ENCODE measurements at regions not wholly inside any gene's neighbourhood (a gene's known extent, or its start where the extent isn't known, plus 50 kb on each side); places are given as distances from the start of the nearest gene placed in this dataset.

- no peak overlapping the region for H3K27ac ChIP-seq
- no peaks in the 10 kb centered on the region for H3K36me3 ChIP-seq
- no peak for TF ChIP-seq CTCF (IDR thresholded peaks at IDR 0.05)
- DNase-seq (no peak), ATAC-seq (ENCODE audit: low FRiP score in 2 of 2) (no peak)
- H3K4me1 ChIP-seq, result no peaks in the 10 kb centered on the region
- no peaks in the 10 kb centered on the region for H3K9me3 ChIP-seq
- no peak overlapping the region for H3K4me3 ChIP-seq
- WGBS, 2 donors, result 85 to 92% methylated on average over 5 of the region's 5 CpGs
- no peaks in the 10 kb centered on the region for H3K27me3 ChIP-seq
These were observed 109.4 kb downstream of the UCHL5 start for GRCh38 chr1:192949783-192950182.

GRCh38 chr1:192950926-192951325 lies 108.2 kb downstream of the UCHL5 start:
- H3K9me3 ChIP-seq, result no peaks in the 10 kb centered on the region

GRCh38 chr1:192951691-192952460 lies 107.3 kb downstream of the UCHL5 start:
- Histone ChIP-seq H3K4me3 (no peak overlapping the region), H3K36me3 (no peaks in the 10 kb centered on the region), H3K27ac (no peak overlapping the region), H3K9me3 (no peaks in the 10 kb centered on the region), H3K4me1 (no peaks in the 10 kb centered on the region), H3K27me3 (no peaks in the 10 kb centered on the region)
- DNase-seq, result peak in 1 of 2 donors; percentile 38
- ATAC-seq (ENCODE audit: low FRiP score in 2 of 2), result peak in 1 of 2 donors; percentile 80
- TF ChIP-seq EP300 (IDR thresholded peaks at IDR 0.05), result no peak
- TF ChIP-seq CTCF (IDR thresholded peaks at IDR 0.05), result no peak
- TF ChIP-seq POLR2A (IDR thresholded peaks at IDR 0.05), result no peak
- no peak for TF ChIP-seq POLR2AphosphoS5 (IDR thresholded peaks at IDR 0.05)
- WGBS, 2 donors, result 76 to 78% methylated on average over 6 of the region's 6 CpGs

More at GRCh38 chr1:192950926-192951325, 108.2 kb downstream of the UCHL5 start:
- Histone ChIP-seq H3K27me3 (no peaks in the 10 kb centered on the region), H3K36me3 (no peaks in the 10 kb centered on the region), H3K27ac (no peak overlapping the region), H3K4me1 (no peaks in the 10 kb centered on the region), H3K4me3 (no peak overlapping the region)
- WGBS, 2 donors, result 70 to 83% methylated on average over 3 of the region's 3 CpGs
- ATAC-seq (ENCODE audit: low FRiP score in 2 of 2), result no peak
- no peak for DNase-seq
- no peak for TF ChIP-seq EP300 (IDR thresholded peaks at IDR 0.05)
- TF ChIP-seq CTCF (IDR thresholded peaks at IDR 0.05), result no peak
- TF ChIP-seq POLR2A (IDR thresholded peaks at IDR 0.05), result no peak
- no peak for TF ChIP-seq POLR2AphosphoS5 (IDR thresholded peaks at IDR 0.05)

- Histone ChIP-seq H3K4me3 (no peak overlapping the region), H3K4me1 (no peaks in the 10 kb centered on the region), H3K27me3 (no peaks in the 10 kb centered on the region), H3K27ac (no peak overlapping the region), H3K9me3 (no peaks in the 10 kb centered on the region), H3K36me3 (no peaks in the 10 kb centered on the region)
- ATAC-seq (ENCODE audit: low FRiP score in 2 of 2) (no peak), DNase-seq (no peak)
- 77 to 80% methylated on average over 2 of the region's 2 CpGs for WGBS, 2 donors
- TF ChIP-seq EP300 (IDR thresholded peaks at IDR 0.05) (no peak), POLR2AphosphoS5 (IDR thresholded peaks at IDR 0.05) (no peak), CTCF (IDR thresholded peaks at IDR 0.05) (no peak)
These were observed 106.5 kb downstream of the UCHL5 start for GRCh38 chr1:192952646-192953045.

- peak overlapping the region in 1 of 4 donors; percentile 19 for H3K27ac ChIP-seq
- ATAC-seq (ENCODE audit: low FRiP score in 2 of 2), result no peak
- no peaks in the 10 kb centered on the region for H3K27me3 ChIP-seq
- no peaks in the 10 kb centered on the region for H3K4me1 ChIP-seq
- 77 to 82% methylated on average over 7 of the region's 7 CpGs for WGBS, 2 donors
- H3K4me3 ChIP-seq, result no peak overlapping the region
- peak in 1 of 2 donors; percentile 69 for DNase-seq
- H3K36me3 ChIP-seq, result no peaks in the 10 kb centered on the region
- no peaks in the 10 kb centered on the region for H3K9me3 ChIP-seq
- TF ChIP-seq POLR2A (IDR thresholded peaks at IDR 0.05), result no peak
These were observed 104.4 kb downstream of the UCHL5 start for GRCh38 chr1:192954705-192955265.

Data from upper lobe of left lung (tissue), 6 donors.